GM12878 (cell line): ENCODE measurements at regions not wholly inside any gene's neighbourhood (a gene's known extent, or its start where the extent isn't known, plus 50 kb on each side); places are given as distances from the start of the nearest gene placed in this dataset.

Experiments
- ATAC-seq: fragments of 200-7000 bp; cut with Tn5 transposase; 3 replicates; pipeline ENCODE4 v1.9.1; 2020; ENCODE audit warnings: mild to moderate bottlenecking, moderate library complexity
- BruUV-seq: library from RNA; stranded (reverse); fragments of 400-500 nt; replicated peaks from 2 replicates; lab custom pipeline; 2021; lab: Mats Ljungman, UMichigan
- CTCF ChIA-PET: fragments of 300-600 bp; sonication (Branson Sonifier 250); formaldehyde crosslinking; extraction: SDS; loops from one replicate; lab custom pipeline; 2021; ENCODE audit warnings: inconsistent platforms; lab: Yijun Ruan, JAX
- POLR2A ChIA-PET: fragments of 350-600 bp; formaldehyde crosslinking; extraction: SDS; loops from one replicate; lab custom pipeline; 2021; ENCODE audit warnings: inconsistent platforms; lab: Charles Lee
- RAD21 ChIA-PET: fragments of 300-600 bp; sonication (Branson Sonifier 250); formaldehyde crosslinking; loops from one replicate; lab custom pipeline; 2023; ENCODE audit warnings: antibody characterized with exemption; ENCODE audit not compliant: unreplicated experiment; lab: Charles Lee
- SMC1A ChIA-PET: fragments of 300-600 bp; sonication (Branson Sonifier 250); formaldehyde crosslinking; loops from one replicate; lab custom pipeline; 2023; ENCODE audit not compliant: unreplicated experiment, uncharacterized antibody; lab: Charles Lee
- DNase-seq: peaks from one replicate; pipeline ENCODE4 v3.0.0-alpha.2; 2011; ENCODE audit warnings: low read depth, low spot score
- FAIRE-seq: peaks from 3 replicates; lab custom pipeline; 2011; peaks lifted over from hg19 to GRCh38; lab: Jason Lieb, UNC
- H2AFZ ChIP-seq: 2 replicates; pipeline ENCODE4 v1.6.0; 2011; ENCODE audit warnings: low read depth, low read length, control low read depth; ENCODE audit not compliant: control insufficient read depth
- H3K27ac ChIP-seq: 2 replicates; pipeline ENCODE4 v1.5.1; 2011; ENCODE audit warnings: control low read depth; ENCODE audit not compliant: control insufficient read depth, insufficient read depth
- H3K27me3 ChIP-seq, 2 experiments: replicated peaks in 1 of 2; 2 replicates each; pipeline versions ENCODE4 v1.6.0 to v1.6.1; 2011; ENCODE audit warnings: low read length in 1 of 2; ENCODE audit not compliant: control insufficient read depth in 2 of 2, insufficient read depth in 2 of 2
- H3K36me3 ChIP-seq, 2 experiments: 2 replicates each; pipeline ENCODE4 v1.5.1; 2011; ENCODE audit warnings: low read length in 1 of 2; ENCODE audit not compliant: control insufficient read depth in 2 of 2, insufficient read depth in 2 of 2
- H3K4me1 ChIP-seq: 2 replicates; pipeline ENCODE4 v1.6.1; 2011; ENCODE audit warnings: mild to moderate bottlenecking, low read length, moderate library complexity, mixed read lengths; ENCODE audit not compliant: control insufficient read depth, insufficient read depth
- H3K4me2 ChIP-seq: 2 replicates; pipeline ENCODE4 v1.6.0; 2011; ENCODE audit warnings: control low read depth; ENCODE audit not compliant: control insufficient read depth, insufficient read depth
- H3K4me3 ChIP-seq: fragments of 200-600 bp; sonication (generic); 2 replicates; pipeline ENCODE4 v1.5.1; 2016
- H3K79me2 ChIP-seq: 2 replicates; pipeline ENCODE4 v1.6.0; 2011; ENCODE audit warnings: low read length; ENCODE audit not compliant: control insufficient read depth, insufficient read depth
- H3K9ac ChIP-seq: 2 replicates; pipeline ENCODE4 v1.8.0; 2011; ENCODE audit warnings: low read length, control low read depth, mixed read lengths; ENCODE audit not compliant: control insufficient read depth, insufficient read depth
- H3K9me3 ChIP-seq: replicated peaks from 3 replicates; pipeline ENCODE4 v1.5.1; 2011; ENCODE audit warnings: mild to moderate bottlenecking, low read length; ENCODE audit not compliant: control insufficient read depth, insufficient read depth
- H4K20me1 ChIP-seq: 2 replicates; pipeline ENCODE4 v1.6.0; 2011; ENCODE audit not compliant: control insufficient read depth, insufficient read depth
- BCLAF1 ChIP-seq: fragments of 450-650 bp; IDR thresholded peaks from 2 replicates; pipeline ENCODE4 v1.6.1; 2017; ENCODE audit warnings: antibody characterized with exemption, mild to moderate bottlenecking, moderate library complexity
- CEBPZ ChIP-seq: fragments of 150-350 bp; IDR thresholded peaks from 2 replicates; pipeline ENCODE4 v1.6.1; 2016; ENCODE audit warnings: low read depth, low read length
- HCFC1 ChIP-seq: fragments of 150-350 bp; IDR thresholded peaks from 2 replicates; pipeline ENCODE4 v1.6.1; 2014; ENCODE audit warnings: low read length
- KAT2A ChIP-seq: conservative IDR thresholded peaks from 2 replicates; pipeline ENCODE4 v1.6.1; 2011; ENCODE audit warnings: low read depth, low read length; ENCODE audit not compliant: control insufficient read depth
- POLR2A ChIP-seq: IDR thresholded peaks from 2 replicates; pipeline ENCODE4 v1.6.1; 2011; ENCODE audit warnings: low read depth, mild to moderate bottlenecking, low read length
- RELA ChIP-seq: fragments of 450-650 bp; IDR thresholded peaks from 2 replicates; pipeline ENCODE4 v1.8.0; 2014; ENCODE audit warnings: borderline replicate concordance; ENCODE audit not compliant: partially characterized antibody
- SIN3A ChIP-seq: IDR thresholded peaks from 2 replicates; pipeline ENCODE4 v1.6.1; 2012; ENCODE audit warnings: low read depth, low read length, improper control_type of control experiment
- SREBF2 ChIP-seq: IDR thresholded peaks from 2 replicates; pipeline ENCODE4 v1.6.1; 2012; ENCODE audit warnings: mild to moderate bottlenecking, low read length
- TARDBP ChIP-seq: IDR thresholded peaks from 2 replicates; pipeline ENCODE4 v1.6.1; 2016; ENCODE audit warnings: borderline replicate concordance
- ZNF24 ChIP-seq: fragments of 450-650 bp; IDR thresholded peaks from 2 replicates; pipeline ENCODE4 v1.6.1; 2017; ENCODE audit warnings: antibody characterized with exemption, mild to moderate bottlenecking
- WGBS: methylation state at CpG from one replicate; pipeline ENCODE4 v1.1.6; 2016; ENCODE audit warnings: low lambda C conversion rate; ENCODE audit not compliant: insufficient replicate concordance, insufficient coverage; ENCODE audit errors: missing lambda C conversion rate; 5-methylcytosine and 5-hydroxymethylcytosine counted together
- in situ Hi-C: fragments of 300-500 bp; cut with MboI; formaldehyde crosslinking; loops from 9 replicates; pipeline ENCODE4 v1.14.3; 2018; ENCODE audit warnings: mixed read lengths
- intact Hi-C: fragments of 100-400 bp; cut with micrococcal nuclease; formaldehyde crosslinking; loops from one replicate; pipeline ENCODE4 v1.14.2; 2022; ENCODE audit not compliant: unreplicated experiment

- TF ChIP-seq CEBPZ (no peak), BCLAF1 (no peak), KAT2A (no peak), SREBF2 (no peak)
Observed at GRCh38 chr3:95595416-95596075, 1218.8 kb upstream of the EPHA6 start (continued).

- ChIA-PET SMC1A (interaction anchor here (0.7 kb wide), 1 partner anchor 160 kb away, joined by 3 read pairs; no protein-coding TSS in a partner anchor), RAD21 (no interaction called here), CTCF (no interaction called here), POLR2A (no interaction called here)
- no peak for TF ChIP-seq SIN3A
- TF ChIP-seq HCFC1: no peak
- TF ChIP-seq POLR2A: no peak
- no peak for TF ChIP-seq RELA
- TF ChIP-seq ZNF24: no peak
- no peak for TF ChIP-seq TARDBP
- FAIRE-seq: no peak
- 6% methylated on average over 1 of the region's 1 CpG for WGBS
- no peaks in the 10 kb centered on the region for H3K4me1 ChIP-seq
- H3K4me2 ChIP-seq: no peak overlapping the region
- H3K9ac ChIP-seq: no peak overlapping the region
- H2AFZ ChIP-seq: no peak overlapping the region
- no peak overlapping the region for H3K4me3 ChIP-seq
- in situ Hi-C loops: no loop called here
- H3K36me3 ChIP-seq: no peaks in the 10 kb centered on the region
- no peak overlapping the region for H3K27ac ChIP-seq
- DNase-seq: no peak
- no TSS peak for BruUV-seq
- no peaks in the 10 kb centered on the region for H4K20me1 ChIP-seq
- intact Hi-C loops: no loop called here
- no peaks in the 10 kb centered on the region for H3K27me3 ChIP-seq
- no peaks in the 10 kb centered on the region for H3K9me3 ChIP-seq
- no peak for ATAC-seq
- no peaks in the 10 kb centered on the region for H3K79me2 ChIP-seq
Observed at GRCh38 chr3:95607926-95608325, 1206.5 kb upstream of the EPHA6 start.
